HuH-7 (cell line): ENCODE measurements at regions not wholly inside any gene's neighbourhood (a gene's known extent, or its start where the extent isn't known, plus 50 kb on each side); places are given as distances from the start of the nearest gene placed in this dataset.
"Not testable (repeated sequence)": the region's sequence is repeated elsewhere in the genome, so short reads cannot be mapped to it uniquely, and the experiment has no call there.

Source experiments
- DNase-seq: peaks from one replicate; pipeline ENCODE4 v3.0.0; 2011; ENCODE audit warnings: low spot score

DNA sequence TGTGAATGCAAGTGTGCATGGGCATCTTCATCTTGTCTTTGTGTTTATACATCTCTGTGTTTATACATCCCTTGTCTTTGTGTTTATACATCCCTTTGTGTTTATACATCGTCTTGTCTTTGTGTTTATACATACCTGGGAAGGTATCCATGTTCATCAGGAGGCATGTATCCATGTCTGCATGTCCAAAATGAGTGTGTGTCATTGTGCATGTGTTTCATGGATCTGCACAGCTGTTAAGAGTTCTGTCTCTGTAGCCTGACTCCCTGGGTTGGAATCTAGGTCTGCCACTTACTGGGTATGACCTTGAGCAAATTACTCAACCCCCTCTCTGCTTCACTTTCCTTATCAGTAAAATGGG, 50.1 kb upstream of the SIRPA start:
- no peak for DNase-seq

DNA sequence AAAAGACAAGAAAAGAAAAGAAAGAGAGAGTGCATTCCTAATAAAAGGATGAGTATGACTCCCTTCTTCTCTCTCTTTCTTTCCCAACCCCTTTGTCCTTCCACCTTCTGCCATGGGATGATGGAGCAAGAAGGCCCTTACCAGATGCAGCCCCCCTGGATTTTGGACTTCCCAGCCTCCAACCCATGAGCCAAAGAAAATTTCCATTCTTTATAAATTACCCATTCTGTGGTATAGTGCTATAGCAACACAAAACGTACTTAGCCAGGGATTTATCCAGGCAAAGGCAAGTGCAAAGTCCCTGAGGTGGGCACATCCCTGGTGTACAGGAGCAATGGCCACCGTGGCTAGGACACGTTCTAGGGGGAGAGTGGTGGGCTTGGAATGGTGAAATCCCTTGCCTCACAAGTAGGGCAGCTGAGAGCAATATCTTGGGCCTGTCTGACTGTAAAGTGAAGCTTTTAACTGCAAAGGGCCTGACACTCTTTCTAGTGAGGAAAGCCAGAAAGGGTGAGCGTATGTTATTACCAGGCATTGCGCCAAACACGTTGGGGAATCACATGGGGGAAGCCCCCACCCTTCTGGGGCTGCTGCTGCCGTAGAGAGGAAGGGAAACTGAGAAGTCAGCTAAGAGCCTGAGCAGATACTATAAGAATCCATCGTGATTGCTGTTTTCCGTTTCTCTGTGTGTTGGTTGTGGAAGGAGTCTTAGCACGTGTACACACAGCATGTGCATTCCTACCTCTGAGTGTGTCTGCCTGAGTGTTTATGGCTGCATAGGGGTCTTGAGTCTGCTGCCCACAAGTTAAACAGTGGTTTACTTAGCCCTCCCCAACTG, 50.7 kb upstream of the SIRPA start:
- DNase-seq, result no peak

DNA sequence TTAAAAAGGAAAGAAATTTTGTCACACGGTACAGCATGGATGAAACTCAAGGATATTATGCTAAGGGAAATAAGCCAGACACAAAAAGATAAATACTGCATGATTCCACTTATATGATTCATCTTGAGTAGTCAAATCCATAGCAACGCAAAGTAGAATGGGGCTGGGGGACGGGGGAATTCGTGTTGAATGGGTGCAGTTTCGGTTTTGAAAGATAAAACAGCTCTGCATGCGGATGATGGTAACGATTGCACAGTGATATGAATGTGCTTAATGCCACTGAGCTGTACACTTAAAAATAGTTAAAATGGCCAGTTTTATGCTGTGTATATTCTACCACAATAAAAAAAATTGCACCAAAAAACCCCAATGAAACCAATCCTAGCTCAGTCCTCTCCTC, 52.9 kb upstream of the SIRPA start:
- DNase-seq, result no peak

DNA sequence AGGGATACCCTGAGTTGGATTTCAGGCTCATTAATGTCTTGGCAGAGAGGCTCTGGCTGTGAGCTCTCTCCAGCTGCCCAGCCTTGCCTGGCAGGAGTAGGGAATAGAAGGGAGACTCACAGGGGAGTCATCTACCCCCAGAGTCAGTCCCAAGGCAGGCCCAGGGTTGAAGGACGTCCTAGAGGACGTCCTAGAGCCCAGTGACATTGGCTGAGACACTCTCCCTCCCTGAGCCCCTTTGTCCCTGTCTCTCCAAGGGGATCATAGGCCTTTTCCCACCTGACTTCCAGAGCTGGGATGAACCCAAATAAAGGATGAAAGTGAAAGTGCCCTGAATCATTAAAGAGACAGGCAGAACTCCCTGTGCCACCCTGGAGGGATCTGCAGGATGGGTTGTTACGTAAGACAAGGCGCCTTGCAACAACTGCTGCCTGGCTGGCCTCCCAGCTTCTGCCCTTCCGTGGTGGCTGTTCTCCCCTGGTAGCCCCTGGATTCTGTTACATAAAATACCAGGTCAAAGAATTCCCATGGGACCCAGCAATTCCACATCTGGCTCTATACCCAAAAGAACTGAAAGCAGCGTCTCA, 53.6 kb upstream of the SIRPA start:
- no peak for DNase-seq

DNA sequence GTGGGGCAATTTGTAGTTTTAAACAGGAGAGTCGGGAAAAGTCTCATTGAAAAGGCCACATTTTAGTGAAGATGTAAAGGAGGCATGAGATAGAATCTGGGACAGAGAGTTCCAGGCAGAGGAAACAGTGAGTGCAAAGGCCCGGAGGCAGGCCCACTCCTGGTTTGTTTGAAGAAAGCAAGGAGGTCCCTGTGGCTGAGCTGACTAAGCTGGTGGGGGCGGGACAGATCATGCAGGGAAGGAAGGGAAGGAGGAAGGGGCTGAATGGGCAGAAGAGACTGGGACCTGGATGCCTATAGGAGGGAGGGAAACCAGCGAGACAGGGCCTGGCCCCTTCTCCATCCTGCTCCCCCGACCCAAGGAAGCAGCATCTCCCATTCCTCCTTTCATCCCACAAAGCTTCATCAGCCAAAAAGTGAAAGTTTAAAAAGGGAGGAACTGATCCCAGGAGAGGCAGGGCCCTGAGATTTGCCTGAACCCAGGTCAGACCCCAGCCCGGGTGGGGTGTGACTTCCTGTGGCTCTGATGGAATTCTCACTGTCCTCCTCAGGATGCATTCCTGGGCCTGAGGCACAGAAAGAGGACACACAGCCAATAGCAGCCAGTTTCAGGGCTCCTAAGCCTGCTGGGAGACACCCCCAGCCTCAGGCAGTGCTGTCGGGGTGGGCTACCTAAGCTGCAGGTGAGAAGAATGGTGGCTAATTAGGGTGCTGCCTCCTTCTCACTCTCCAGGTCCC, 54.2 kb upstream of the SIRPA start:
- DNase-seq, result no peak

DNA sequence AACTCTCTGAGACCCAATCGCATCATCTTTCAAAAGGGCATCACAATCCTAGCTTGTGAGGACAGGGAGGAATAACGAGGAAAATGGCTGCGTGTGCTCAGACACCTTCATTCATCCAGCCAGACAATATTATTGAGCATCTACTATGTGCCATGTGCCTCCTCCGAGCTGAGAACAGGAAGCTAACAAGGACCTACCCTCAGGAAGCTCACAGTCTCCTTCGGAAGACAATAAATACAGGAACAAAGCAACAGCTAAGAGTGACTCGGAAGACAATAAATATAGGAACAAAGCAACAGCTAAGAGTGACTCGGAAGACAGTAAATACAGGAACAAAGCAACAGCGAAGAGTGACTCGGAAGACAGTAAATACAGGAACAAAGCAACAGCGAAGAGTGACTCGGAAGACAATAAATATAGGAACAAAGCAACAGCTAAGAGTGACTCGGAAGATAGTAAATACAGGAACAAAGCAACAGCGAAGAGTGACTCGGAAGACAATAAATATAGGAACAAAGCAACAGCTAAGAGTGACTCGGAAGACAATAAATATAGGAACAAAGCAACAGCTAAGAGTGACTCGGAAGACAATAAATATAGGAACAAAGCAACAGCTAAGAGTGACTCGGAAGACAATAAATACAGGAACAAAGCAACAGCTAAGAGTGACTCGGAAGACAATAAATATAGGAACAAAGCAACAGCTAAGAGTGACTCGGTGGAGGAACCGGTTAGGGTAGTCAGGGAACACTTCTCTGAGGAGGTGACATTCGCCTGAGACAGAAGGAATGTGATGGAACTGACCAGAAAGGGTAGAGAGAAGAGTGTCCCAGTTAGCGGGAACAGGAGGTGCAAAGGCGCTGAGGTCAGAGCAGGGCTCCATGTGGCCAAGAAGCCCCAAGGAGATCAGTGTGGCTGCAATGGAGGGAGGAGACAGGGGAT, 55.6 kb upstream of the SIRPA start:
- not testable (repeated sequence) for DNase-seq

DNA sequence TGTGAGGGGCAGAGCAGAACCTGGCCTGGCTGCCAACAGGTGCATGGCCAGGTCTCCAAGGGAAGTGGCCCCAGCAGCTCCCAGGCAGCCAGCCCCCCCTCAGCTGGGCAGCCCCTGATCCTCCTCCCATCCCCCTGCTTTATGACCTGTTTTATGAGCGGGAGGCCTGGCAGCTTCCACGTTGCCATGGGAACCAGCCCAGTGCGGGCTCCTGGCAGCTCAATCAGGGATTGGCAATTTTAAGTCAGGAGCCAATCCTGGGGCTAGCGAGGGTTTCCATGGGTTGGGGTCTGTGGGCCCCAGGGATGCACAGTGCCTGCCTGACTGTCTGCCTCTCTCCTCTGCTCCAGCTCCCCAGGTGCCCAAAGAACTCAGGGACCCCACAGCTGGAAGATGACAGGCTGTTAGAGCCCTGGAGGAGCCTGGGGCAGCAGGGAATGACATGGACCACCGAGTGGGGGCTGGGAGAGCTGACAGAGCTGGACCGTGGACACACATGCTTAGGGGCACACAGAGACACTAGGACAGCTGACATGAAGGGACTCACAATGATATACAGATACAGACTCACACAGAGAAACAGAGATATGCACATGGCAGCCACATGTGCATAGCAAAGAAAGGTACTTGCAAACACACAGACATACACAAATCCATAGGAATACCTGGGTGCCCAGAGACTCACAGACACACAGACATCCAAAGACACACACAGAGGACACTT, 56.5 kb upstream of the SIRPA start:
- no peak for DNase-seq

DNA sequence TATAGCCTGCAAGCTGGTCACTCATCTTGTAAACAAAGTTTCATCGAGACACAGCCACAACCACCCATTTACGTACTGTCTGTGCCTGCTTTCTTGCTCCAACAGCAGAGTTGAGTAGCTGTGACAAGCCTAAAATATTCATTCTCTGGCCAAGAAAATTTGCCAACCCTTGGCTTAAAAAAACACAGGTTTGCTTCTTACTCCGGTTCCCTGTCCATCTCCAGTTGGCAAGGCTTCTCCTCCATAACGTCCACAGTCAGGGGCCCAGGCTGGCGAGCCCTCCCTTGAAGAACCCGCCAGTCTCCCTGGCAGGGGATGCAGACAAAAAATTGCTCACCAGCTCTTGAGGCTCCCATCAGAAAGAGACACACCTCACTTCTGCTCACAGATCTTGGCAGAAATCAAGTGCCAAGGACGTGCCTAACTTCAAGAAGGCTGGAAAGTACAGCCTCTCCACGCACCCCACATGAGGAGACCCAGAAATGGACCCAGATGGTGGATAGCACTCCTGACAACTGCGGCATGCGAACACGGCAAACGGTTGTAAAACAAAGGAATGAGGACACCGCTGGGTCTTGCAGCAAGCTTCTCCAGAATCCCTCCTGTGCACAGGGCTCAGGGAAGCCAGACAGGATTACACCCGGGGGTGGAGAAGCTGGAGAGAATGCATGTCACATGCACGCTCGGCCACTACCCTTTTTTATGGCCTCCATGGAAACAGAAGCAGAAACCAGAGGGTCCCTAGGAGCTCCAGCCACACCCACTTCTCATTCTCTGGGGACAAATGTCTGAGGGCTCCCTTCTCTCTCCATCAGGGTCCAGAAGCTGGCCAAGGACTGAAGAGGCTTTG, 59.8 kb upstream of the SIRPA start:
- no peak for DNase-seq

DNA sequence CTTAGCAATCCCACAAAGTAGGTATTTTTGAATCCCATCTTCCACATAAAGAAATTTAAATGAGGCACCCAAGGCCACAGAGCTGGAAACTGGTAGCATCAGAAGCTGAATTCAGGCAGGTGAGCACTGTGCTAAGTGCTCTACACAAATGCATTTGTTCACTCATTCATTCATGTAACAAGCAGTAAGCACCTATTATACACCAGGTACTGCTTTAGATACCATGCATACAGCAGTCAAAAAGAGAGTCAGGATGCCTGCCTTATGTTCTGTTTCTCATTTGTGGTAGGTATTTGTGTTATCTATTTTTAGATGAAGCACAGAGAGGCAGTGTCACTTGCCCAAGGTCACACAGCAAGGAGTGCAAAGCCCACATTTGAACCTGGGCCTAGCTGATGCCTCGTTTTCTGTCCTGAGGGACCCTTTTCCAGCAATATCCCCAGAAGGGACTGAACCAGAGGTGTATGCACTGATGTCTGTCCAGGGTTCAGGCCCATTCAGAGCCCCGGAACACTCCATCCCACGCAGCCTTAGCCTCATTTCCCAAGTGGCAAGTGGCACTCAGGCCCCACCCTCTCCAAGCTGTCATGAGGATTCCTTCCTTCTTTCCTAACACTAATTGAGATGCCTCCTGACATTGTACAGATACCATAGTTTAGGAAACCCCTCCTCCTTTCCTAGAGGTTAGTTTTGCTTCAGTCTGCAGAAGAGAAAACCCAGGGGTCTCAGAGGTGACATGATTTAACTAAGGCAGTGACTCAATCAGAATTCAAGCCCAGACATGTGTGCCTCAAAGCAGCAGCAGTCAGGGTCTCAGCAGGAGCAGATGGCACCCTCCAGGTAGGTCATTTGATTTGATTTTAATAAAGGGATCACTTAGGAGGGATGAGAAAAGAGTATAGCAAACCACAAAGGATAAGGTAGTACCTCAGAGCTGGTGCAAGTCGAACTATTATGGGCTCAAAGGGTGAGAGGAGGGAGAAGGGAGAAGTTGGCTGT, 61.2 kb upstream of the SIRPA start:
- no peak for DNase-seq

DNA sequence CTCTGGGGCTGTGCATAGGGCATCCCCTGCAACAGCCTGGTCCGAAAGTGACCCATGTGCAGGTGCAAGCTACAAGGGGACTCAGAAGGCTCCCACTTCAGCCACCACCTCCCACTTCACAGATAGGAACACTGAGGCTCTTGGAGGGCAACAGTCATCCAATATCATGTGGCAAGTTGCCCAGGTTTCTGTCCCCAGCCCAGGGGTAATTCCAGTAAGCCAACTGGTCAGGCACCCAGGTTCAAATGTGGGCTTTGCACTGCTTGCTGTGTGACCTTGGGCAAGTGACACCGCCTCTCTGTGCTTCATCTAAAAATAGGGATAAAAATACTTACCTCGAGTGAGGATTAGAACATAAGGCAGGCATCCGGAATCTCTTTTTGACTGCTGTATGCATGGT, 62.0 kb upstream of the SIRPA start:
- DNase-seq, result no peak

DNA sequence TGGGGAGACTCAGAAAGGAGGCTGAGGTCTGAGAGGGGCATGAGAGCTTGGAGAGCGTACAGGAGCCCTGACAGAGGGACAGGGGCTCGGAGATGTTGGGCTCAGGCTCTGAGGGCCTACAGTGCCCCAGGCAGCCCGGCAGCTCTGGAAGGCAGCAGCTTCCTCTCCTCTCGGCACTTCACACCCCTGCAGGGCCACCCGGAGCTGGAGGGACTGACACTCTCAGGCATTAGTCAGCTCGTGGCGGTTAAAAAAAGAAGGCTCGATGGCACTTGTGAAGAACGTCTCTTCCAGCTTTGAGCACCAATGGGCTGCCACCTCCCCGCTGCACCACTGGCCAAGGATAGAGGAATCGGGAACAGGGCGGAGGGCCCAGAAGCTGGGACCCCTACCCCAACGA, 62.6 kb upstream of the SIRPA start:
- DNase-seq, result no peak

DNA sequence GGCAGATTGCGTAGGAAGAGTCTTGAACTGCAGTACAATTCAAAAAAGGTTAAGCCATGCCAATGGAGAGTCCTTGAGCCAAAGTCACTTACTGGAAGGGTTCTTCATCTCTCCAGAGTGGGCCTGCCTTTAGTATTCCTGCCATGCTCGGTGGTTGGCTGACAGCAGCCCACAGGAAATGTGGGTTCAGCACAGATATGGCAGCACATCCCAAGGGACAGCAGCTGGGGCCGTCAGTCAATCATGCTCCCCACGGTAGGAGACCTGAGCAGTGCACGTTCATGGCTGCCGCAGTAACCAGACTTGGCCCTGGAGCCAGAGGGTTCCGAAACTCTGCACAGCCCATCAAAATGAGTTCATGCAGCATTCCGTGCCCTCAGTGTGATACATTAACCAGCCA, 63.6 kb upstream of the SIRPA start:
- no peak for DNase-seq

DNA sequence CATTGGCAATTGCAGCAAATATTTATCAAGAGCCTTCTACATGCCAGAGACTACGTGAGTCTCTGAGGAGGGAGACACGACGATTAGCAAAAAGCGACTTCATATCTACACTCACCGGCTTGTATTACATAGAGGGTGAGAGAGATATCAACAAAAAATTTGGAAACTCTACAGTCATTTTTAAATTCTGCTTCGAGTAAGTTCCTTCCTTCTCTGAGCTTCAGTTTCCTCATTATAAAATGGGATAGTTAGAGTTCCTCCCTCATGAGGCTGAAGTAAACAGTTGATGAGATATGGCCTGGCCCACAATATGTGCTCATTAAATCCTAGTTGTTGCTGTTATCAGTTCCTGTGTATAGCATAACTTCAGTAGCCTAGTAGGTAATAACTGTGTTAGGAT, 64.1 kb upstream of the SIRPA start:
- DNase-seq, result no peak

DNA sequence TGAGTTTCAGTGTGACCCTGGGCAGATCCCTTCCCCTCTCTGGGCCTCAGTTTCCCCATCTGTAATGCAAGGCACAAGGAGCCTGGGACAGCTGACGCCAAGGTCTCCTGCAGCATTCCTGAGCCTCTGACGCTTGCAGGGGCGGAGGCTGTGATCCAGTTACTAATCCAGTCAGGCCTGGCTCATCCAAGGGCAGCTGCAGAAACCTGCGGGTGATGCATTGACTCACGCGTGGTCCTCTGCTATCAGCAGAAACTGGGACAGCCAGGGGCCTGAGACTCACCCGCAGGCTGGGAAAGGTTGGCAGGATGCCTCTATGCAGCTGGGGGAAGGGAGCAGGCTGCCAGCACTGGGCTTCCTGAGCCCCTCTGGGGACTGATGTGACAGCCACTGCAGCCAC, 65.0 kb upstream of the SIRPA start:
- DNase-seq, result no peak

DNA sequence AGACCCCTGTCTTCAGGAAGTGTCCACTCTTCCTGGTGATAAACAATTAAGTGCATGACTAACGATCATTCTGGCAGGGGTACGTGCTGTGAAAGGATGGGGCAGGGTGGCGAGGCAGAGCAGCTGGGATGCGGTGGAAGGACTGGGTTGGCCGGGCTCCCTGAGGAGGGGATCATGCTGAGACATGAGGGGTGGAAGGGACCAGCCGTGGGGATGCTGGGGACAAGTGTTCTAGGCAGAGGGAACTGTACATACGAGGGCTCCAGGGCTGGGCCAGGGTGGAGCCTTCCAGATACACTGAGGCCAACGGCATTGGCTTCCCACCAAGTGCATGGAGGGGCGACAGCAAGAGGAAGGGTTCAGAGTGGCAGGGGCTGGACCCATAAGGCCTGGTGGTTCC, 65.7 kb upstream of the SIRPA start:
- no peak for DNase-seq

DNA sequence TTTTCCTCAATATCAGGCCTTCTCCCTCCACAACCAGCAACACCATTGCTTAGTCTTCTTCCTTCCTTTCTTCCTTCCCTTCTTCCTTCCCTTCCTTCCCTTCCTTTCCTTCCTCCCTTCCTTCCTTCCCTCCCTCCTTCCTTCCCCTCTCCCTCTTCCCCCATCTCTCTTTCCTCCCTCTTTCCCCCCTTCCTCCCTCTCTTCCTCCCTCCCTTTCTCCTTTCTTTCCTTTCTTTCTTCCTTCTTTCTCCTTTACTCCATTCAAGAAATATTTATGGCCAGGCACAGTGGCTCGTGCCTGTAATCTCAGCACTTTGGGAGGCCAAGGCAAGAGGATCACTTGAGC, 66.4 kb upstream of the SIRPA start:
- no peak for DNase-seq

DNA sequence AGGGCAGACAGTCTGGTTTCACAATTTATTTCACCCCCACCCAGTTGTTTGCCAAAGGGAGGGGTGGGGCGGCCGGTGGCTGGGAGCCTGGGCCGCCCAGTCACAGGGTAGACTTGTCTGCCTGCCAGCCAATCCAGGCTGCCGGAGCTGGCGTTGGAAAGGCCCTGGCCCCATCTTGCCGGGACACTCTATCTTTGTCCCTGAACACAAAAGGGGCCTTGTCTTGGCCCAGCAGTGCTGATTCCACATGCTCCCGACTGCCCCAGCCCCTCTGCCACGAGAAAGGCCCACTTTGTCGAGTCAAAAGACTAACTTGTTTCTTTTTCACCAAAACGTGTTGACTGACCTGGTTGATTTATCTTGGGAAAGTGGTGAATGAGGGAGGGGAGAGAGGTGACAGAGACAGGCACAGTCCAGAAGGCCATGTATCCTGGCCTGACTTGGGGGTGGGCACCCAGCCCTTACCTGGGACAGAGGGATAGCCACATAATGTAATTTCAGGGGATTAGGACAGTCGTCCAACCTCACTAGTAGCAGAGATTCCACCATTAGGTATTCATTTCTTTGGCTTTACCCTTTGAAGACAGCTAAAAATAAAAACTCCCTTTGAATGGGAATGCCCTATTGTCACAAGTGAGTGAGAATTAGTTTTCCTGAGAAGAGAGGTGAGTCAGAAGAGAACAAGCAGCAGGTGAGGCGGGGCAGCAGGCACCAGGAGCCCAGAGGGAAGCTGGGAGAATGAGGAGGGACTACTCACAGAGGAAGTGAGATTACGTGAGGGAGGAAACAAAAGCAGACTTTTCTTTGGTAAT, 67.0 kb upstream of the SIRPA start:
- DNase-seq, result peak; percentile 90

DNA sequence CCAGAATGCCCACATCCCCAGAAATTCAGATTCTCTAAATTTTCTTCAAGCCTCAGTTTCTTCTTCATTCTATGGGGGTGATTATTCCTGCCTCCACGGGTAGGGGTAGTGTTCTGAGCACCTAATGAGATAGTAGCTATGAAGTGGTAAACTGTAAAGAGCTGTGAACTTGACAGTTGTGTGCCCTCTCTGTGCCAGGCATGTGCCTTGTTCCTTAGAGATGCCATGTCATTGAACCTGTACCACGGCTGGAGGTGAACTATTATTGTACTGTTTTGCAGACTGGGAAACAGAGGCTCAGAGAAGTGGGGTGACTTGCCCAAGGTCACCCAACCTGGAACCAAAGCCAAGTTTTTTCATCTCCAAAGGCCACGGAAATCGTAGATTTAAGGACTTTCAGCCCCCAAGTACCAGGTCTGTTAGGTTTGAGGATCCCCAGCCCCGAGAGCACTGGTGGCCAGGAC, 67.7 kb upstream of the SIRPA start:
- DNase-seq, result no peak
